HG02981 (cell line): ENCODE measurements at regions not wholly inside any gene's neighbourhood (a gene's known extent, or its start where the extent isn't known, plus 50 kb on each side); places are given as distances from the start of the nearest gene placed in this dataset.

ENCODE experiments used
- ATAC-seq: cut with Tn5 transposase; IDR thresholded peaks from one replicate; pipeline ENCODE4 v1.9.1; 2021; ENCODE audit warnings: mild to moderate bottlenecking, moderate library complexity; ENCODE audit not compliant: unreplicated experiment

- no peak for ATAC-seq
Observed at GRCh38 chr10:88164471-88164870, 301.0 kb downstream of the PTEN start.

- no peak for ATAC-seq
Observed at GRCh38 chr10:88165849-88166271, 302.4 kb downstream of the PTEN start.

- no peak for ATAC-seq
Observed at GRCh38 chr10:88168171-88169036, 305.0 kb downstream of the PTEN start.

GRCh38 chr10:88169037-88169319, 305.6 kb downstream of the PTEN start:
- no peak for ATAC-seq

GRCh38 chr10:88170628-88171027, 307.2 kb downstream of the PTEN start:
- no peak for ATAC-seq

DNA sequence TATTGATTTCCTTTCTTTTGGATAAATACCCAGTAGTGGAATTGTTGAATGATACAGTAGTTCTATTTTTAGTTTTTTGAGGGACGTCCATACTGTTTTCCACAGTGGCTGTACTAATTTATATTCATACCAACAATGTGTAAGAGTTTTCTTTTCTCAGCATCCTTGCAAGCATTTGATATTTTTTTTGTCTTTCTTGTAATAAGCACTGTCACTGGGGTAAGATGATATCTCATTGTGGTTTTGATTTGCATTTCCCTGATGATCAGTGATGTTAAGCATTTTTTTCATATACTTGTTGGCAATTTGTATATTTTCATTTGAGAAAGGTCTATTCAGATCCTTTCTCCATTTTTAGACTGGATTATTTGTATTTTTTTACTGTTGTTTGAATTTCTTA, 308.7 kb downstream of the PTEN start:
- ATAC-seq, result no peak

GRCh38 chr10:88174391-88174790, 311.0 kb downstream of the PTEN start:
- no peak for ATAC-seq

DNA sequence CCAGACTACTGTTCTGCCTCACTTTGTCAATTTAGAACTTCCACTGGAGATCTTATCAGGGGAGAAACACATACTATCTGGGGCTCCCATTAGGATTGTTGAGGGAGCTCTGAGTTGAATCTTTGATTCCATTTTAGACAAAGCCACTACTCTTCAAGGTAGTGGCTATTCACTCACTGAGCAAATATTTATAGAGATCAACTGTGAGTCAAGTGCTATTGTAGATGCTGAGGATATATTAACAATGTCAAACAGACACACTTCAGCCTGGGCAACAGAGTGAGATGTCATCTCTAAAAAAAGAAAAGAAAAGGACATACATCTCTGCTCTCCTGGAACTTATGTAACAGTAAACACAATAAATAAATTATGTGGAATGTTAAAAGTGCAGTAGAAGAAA, 315.3 kb downstream of the PTEN start:
- ATAC-seq, result no peak

- ATAC-seq, result no peak
Observed at GRCh38 chr10:88179831-88180230, 316.4 kb downstream of the PTEN start.

- ATAC-seq, result no peak
Observed at GRCh38 chr10:88181902-88182600, 318.6 kb downstream of the PTEN start.

DNA sequence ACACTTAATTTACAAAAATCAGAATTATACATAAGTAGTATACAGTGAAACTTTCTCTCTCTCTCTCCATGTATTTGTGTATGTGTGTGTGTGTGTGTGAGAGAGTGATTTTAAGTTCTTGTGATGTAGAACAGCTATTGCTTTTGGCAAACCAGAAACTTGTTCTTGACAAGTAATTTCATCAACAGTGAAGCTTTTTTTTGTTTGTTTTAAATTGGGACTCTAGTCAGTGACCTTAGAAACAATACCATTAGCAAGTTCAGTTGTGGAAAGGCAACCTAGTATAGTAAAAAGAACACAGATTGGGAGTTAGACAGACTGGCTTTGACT, 319.1 kb downstream of the PTEN start:
- ATAC-seq, result no peak

- no peak for ATAC-seq
Observed at GRCh38 chr10:88184543-88185297, 321.3 kb downstream of the PTEN start.

GRCh38 chr10:88185830-88186229, 322.4 kb downstream of the PTEN start:
- no peak for ATAC-seq

DNA sequence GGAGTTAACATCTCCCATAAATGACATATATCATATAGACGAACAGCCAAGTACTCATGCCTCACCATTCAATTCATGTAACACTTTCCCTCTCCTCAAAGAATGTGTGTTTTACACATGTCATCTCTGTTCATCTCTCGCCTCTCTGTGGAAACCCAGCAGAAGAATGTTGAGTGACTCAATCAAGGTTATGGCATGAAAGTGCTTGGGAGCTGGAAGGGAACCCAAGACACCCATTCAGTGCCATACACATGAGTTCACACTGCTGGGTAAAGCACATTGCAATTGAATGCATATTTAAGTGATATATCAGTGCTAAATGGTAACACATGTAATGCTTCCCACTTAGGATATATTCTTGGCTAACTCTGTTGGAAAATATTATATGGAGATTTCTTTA, 322.9 kb downstream of the PTEN start:
- no peak for ATAC-seq

- no peak for ATAC-seq
Observed at GRCh38 chr10:88187472-88187871, 324.0 kb downstream of the PTEN start.

- no peak for ATAC-seq
Observed at GRCh38 chr10:88190123-88190522, 326.7 kb downstream of the PTEN start.

- ATAC-seq, result no peak
Observed at GRCh38 chr10:88190540-88191235, 327.3 kb downstream of the PTEN start.

- ATAC-seq, result no peak
Observed at GRCh38 chr10:88193018-88193417, 329.6 kb downstream of the PTEN start.

DNA sequence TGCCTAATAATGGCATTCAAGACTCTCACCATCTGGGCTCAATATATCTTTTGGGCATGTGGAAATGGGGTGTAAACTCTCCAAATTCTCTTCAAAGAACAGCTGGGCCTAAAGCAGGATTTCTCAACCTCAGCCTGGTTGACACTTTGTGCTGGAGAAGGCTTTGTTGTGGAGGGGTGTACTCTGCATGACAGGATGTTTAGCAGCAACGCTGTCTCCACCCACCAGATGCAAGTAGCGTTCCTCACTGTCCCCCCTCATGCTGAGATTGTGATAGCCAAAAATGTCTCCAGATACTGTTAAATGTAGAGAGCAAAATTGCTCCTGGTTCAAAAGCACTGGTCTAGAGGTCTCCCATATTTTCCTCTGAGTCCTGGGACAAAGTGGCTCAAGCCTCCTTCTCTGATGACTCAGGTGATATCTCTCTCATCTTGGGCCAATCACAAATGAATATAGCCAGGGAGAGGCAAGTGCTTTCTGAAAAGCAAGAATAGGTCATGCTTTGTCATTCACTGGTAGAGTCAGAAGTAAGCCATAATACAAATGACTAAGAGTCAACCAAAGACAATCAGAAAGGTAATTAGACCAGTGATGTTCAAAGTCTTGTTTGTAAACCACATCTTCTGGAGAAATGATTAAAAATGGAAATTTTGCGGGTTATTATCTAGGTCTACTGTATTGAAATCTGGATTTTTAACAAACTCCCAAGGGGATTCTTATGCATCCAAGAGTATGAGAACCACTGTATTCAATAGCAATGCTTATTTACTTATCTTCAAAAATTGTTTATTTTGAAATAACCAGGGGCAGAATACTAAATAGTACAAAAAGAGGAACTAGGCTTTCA, 330.8 kb downstream of the PTEN start:
- ATAC-seq, result no peak

- no peak for ATAC-seq
Observed at GRCh38 chr10:88194961-88195367, 331.5 kb downstream of the PTEN start.
